ENCODE measurements at regions not wholly inside any gene's neighbourhood (a gene's known extent, or its start where the extent isn't known, plus 50 kb on each side); places are given as distances from the start of the nearest gene placed in this dataset.

DNA sequence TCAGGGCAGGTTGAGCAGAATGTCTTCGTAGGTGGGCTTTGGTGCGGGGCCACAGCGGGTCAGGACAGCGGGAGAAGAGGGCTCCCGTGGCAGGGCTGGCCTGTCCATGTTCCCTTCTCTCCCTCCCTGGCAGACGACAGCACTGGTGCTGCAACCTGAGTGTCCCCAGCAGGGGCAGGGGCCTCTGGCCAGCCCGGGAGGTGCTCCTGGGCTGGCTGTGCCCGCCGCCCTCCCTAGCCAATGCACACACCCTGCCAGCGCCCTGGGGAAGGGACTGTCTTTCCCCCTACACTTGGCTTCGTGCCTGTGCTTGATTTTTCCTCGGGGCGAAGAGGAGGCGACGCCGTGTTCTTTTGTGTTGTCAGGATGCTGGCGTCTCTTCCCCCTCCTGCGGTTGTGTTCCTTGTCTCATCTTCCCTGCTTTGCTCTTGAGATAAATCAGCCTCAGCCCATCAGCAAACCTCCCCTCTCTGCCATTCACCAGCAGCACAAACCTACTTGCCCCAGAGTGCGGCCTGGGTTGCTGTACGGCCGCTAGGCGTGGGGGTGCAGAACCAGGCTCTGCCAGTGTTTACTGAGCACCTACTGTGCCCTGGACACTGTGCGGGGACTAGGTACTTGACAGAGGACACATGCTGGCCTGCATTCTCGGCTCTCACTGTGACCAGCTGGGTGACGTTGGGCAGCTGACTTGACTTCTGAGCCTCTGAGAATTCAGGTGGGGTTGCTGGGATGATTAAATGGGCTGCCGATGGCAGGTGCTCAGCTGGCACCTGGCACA, 237.3 kb upstream of the CIBAR2 start:
- H3K9me3 Mint-ChIP-seq: peaks cover 0 to 23% (median 6%) of the 10 kb centered on the region in 7 donors
- no peak overlapping the region for H3K27ac Mint-ChIP-seq
- H3K36me3 Mint-ChIP-seq: peaks cover 6 to 27% of the 10 kb centered on the region in 2 donors
- ATAC-seq (ENCODE audit: low read depth in 2 of 2): no peak
- peak overlapping the region in 1 of 8 donors; percentile 37 for H3K4me3 Mint-ChIP-seq
- H3K27me3 Mint-ChIP-seq: peaks cover 9 to 47% (median 28%) of the 10 kb centered on the region in 3 donors
- peaks cover 0 to 15% (median 2%) of the 10 kb centered on the region in 3 donors for H3K4me1 Mint-ChIP-seq
- DNase-seq: no peak

DNA sequence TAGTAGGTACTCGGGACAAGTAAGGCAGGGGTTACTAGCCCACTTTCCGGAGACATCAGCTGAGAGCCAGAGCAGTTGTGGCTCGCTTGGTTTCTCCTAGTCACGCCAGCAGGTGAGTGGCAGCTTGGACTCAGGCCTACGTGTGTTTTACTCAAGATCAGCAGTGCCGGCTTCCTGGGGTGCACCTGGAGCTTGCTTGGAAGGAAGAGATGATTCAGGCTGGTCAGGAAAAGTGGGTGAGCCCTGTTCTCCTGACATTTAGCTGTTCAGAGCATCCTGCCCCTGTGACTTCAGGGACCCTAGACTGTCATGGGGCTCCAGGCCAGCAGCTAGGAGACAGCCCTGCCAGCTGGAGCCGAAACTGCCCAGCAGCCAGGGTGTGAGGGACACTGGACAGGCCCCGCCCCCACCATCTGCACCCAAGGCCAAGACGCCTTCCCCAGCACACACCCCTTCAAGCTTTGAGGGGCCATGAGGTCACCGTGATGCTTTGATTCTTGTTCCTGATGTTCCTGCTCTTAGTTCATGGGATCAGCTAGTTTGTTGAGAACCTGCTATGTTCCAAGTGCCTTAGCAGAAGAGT, 238.0 kb upstream of the CIBAR2 start:
- H3K27me3 Mint-ChIP-seq: peaks cover 9 to 47% (median 28%) of the 10 kb centered on the region in 3 donors
- ATAC-seq (ENCODE audit: low read depth in 2 of 2): no peak
- H3K27ac Mint-ChIP-seq: no peak overlapping the region

DNA sequence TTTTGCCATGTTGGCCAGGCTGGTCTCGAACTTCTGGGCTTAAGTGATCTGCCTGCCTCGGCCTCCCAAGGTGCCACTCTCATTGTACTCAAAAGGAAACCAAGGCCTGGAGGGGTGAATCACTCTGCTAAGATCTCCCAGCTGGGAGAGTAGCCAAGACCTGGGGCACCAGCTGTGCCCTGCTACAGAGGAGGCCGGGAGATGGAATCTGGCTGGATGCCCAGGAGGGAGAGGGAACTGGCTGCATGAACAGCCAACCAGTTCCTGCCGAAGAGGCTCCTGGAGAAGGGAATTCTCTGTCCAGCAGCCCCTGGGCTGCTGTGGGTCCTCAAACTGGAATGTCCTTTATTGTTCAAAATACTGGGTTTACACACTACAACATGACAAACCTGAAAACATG, 238.7 kb upstream of the CIBAR2 start:
- ATAC-seq (ENCODE audit: low read depth in 2 of 2) (no peak), DNase-seq (no peak)
- H3K27ac Mint-ChIP-seq: no peak overlapping the region
- peaks cover 0 to 18% (median 5%) of the 10 kb centered on the region in 7 donors for H3K9me3 Mint-ChIP-seq
- peaks cover 6 to 20% of the 10 kb centered on the region in 2 donors for H3K36me3 Mint-ChIP-seq
- peaks cover 0 to 10% (median 2%) of the 10 kb centered on the region in 3 donors for H3K4me1 Mint-ChIP-seq
- H3K4me3 Mint-ChIP-seq: no peak overlapping the region
- H3K27me3 Mint-ChIP-seq: peaks cover 4 to 40% (median 29%) of the 10 kb centered on the region in 3 donors

More for the DNA sequence above, 238.0 kb upstream of the CIBAR2 start:
- H3K9me3 Mint-ChIP-seq: peaks cover 0 to 23% (median 6%) of the 10 kb centered on the region in 7 donors
- peaks cover 6 to 27% of the 10 kb centered on the region in 2 donors for H3K36me3 Mint-ChIP-seq
- H3K4me1 Mint-ChIP-seq: peaks cover 0 to 15% (median 2%) of the 10 kb centered on the region in 3 donors
- no peak for DNase-seq
- peak overlapping the region in 1 of 8 donors; percentile 37 for H3K4me3 Mint-ChIP-seq

DNA sequence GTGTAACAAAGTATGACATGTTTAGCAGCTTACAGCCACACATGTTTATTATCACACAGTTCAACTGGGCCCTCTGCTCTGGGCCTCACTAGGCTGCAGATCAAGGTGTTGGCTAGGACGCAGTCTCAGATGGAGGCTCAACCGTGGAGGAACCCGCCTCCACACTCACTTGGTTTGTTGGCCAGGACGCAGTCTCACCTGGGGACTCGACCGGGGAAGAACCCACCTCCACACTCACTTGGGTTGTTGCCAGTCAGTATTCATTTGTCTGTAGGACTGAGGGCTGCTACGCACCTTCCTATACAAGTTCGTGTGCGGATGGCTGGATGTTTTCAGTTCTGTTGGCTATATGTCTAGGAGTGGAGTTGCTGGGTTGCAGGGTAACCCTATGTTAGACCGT, 240.7 kb upstream of the CIBAR2 start:
- Mint-ChIP-seq H3K4me3 (no peak overlapping the region), H3K9me3 (peaks cover 0 to 16% (median 5%) of the 10 kb centered on the region in 7 donors), H3K27ac (no peak overlapping the region), H3K27me3 (peaks cover 4 to 24% (median 24%) of the 10 kb centered on the region in 3 donors), H3K36me3 (peaks cover 6 to 9% of the 10 kb centered on the region in 2 donors), H3K4me1 (peaks cover 0 to 3% (median 0%) of the 10 kb centered on the region in 3 donors)
- no peak for DNase-seq
- ATAC-seq (ENCODE audit: low read depth in 2 of 2): no peak

DNA sequence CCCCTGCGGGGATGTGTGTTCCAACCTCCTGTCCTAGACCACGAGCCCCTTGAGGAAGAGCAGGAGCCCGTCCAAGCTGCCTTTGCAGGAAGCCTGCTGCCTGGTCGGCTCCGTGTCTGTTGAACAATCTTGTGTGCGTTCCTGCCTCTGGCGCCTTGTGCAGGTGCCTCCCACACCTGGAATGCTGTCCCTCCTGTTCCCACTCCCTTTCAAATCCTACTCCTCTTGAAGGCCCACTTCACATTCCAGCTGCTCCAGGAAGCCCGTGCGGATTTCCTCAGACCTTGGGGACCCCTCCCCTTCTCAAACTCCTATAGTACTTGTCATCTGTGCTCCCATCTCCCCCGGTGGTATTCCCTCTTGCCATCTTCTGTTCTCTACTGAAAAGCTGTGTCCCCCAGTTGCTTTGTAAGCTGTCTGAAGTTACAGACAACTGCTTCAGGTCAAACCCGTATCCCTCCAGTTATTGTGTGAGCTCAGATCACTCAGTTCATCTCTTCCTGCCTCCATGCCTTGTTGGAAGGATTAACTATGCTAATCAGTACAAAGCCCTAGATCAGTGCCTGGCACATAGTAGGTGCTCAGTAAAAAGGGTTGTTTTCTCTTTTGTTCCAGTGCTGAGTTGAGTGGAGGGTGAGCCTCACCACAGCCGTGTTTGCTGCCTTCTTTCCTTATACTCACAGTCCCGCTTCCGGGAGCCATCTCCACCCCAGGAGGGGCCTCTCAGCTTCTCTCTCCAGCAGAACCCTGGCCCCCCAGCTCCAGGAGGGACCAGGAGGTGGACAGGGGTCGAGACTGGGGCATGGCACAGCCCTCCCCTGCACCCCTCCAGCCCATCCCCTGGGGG, 241.8 kb upstream of the CIBAR2 start:
- DNase-seq (no peak), ATAC-seq (ENCODE audit: low read depth in 2 of 2) (no peak)
- Mint-ChIP-seq H3K36me3 (peaks cover 6 to 9% of the 10 kb centered on the region in 2 donors), H3K9me3 (peaks cover 0 to 16% (median 5%) of the 10 kb centered on the region in 7 donors), H3K4me1 (no peaks in the 10 kb centered on the region), H3K4me3 (no peak overlapping the region), H3K27ac (peak overlapping the region in 2 of 6 donors; percentile 8 to 57), H3K27me3 (peaks cover 4 to 20% (median 13%) of the 10 kb centered on the region in 3 donors)

DNA sequence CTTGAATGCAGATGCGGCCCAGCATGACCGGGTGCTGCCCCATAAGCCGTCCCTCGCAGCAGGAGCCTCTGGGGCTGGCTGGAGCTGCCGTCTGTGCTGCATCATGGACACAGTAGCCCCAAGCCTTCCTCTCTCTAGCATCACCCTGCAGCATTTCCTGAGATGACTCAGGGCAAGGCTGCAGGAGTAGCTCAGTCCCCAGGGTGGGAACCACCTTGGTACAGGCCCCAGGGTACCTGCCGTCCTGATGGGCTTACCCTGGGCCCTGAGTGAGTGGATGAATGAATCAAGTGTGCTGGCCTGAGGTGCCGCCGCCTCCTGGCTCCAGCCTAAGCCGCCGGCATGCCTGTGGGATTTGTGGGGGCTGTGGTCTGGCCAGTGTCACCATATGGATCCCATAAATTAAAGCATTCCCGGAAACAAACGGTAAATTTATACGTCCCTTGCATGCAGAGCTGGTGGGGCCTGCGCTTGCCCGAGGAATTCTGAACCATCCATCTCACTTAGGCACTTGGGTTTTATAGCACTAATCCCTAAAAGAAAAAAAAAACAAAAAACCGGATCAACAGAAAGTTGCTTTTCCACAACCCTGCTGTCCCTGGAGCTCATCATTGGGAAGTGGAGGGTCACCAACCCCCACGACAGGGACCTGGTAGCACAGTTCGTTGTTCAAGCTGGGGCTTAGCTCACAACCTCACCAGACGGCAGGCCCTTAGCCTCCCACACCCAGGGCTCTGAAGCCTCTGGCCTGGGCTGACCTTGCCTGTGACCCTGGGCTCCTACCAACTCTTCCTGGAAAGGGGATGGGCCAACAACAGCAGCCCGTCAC, 242.6 kb upstream of the CIBAR2 start:
- DNase-seq (no peak), ATAC-seq (ENCODE audit: low read depth in 2 of 2) (no peak)
- Mint-ChIP-seq H3K9me3 (peaks cover 0 to 16% (median 5%) of the 10 kb centered on the region in 7 donors), H3K4me3 (no peak overlapping the region), H3K4me1 (no peaks in the 10 kb centered on the region), H3K27ac (peak overlapping the region in 1 of 6 donors; percentile 82), H3K27me3 (peaks cover 4 to 20% (median 10%) of the 10 kb centered on the region in 3 donors), H3K36me3 (peaks cover 6 to 9% of the 10 kb centered on the region in 2 donors)

DNA sequence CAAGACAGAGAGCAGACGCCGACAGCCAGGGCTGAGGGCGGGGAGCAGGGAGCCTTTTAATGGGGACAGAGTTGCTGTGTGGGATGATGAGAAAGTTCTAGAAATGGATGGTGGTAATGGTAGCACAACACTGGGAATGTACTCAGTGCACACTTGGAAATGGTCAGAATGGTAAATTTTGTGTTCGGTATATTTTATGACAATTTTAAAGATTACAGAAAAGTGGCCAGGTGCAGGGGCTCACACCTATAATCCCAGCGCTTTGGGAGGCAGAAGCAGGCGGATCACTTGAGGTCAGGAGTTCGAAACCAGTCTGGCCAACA, 243.2 kb upstream of the CIBAR2 start:
- Mint-ChIP-seq H3K36me3 (peaks cover 6 to 9% of the 10 kb centered on the region in 2 donors), H3K27me3 (peaks cover 5 to 20% (median 11%) of the 10 kb centered on the region in 3 donors), H3K4me1 (no peaks in the 10 kb centered on the region), H3K27ac (peak overlapping the region in 1 of 6 donors; percentile 82), H3K9me3 (peaks cover 0 to 16% (median 5%) of the 10 kb centered on the region in 7 donors), H3K4me3 (no peak overlapping the region)
- ATAC-seq (ENCODE audit: low read depth in 2 of 2) (no peak), DNase-seq (no peak)

DNA sequence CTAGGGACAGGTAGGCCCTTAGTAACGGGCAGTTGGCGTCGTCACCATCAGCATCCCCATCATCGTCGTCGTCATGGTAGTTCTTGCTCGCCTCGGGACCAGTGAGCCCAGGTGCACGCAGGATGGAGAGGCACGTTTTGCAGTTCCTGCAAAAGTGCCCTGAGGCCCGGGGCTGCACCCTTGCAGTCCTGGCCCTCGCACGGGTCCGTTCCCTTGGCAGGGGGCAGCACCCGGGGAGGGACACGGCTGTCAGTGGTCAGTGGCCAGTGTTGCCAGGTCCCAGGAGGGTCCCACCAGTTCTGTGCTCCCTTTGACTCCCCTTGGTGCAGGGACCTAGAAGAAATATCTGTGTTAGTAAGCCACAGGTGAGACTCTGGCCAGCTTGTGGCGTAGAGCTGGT, 243.9 kb upstream of the CIBAR2 start:
- ATAC-seq (ENCODE audit: low read depth in 2 of 2) (no peak), DNase-seq (no peak)
- Mint-ChIP-seq H3K27ac (no peak overlapping the region), H3K27me3 (peaks cover 11 to 25% (median 18%) of the 10 kb centered on the region in 3 donors), H3K4me3 (no peak overlapping the region), H3K36me3 (peaks cover 6 to 9% of the 10 kb centered on the region in 2 donors), H3K9me3 (peaks cover 0 to 16% (median 5%) of the 10 kb centered on the region in 7 donors), H3K4me1 (peaks cover 0 to 5% (median 0%) of the 10 kb centered on the region in 3 donors)

DNA sequence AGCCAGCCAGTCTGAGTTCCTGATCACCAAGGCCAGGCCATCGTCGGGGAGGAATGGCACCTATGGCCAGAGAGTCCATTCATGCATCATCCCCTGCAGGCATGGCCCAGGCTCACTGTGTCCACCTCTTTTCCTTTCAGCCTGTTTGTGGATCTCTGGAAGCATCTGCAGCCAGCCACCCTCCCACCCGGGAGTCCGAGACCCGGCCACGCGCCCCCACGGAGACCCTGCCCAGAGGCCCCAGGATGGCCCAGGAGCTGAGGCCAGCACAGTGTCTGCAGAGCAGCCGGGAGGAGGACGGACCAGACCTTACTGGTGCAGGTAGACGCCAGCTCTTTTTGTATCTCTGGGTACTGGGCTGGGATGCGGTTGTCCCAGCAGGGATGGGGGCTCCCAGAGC, 245.1 kb upstream of the CIBAR2 start:
- DNase-seq: no peak
- ATAC-seq (ENCODE audit: low read depth in 2 of 2): no peak
- no peak overlapping the region for H3K4me3 Mint-ChIP-seq
- peaks cover 12 to 23% (median 23%) of the 10 kb centered on the region in 3 donors for H3K27me3 Mint-ChIP-seq
- H3K27ac Mint-ChIP-seq: no peak overlapping the region
- peaks cover 6 to 9% of the 10 kb centered on the region in 2 donors for H3K36me3 Mint-ChIP-seq
- H3K9me3 Mint-ChIP-seq: peaks cover 0 to 16% (median 5%) of the 10 kb centered on the region in 7 donors
- peaks cover 0 to 5% (median 0%) of the 10 kb centered on the region in 3 donors for H3K4me1 Mint-ChIP-seq

DNA sequence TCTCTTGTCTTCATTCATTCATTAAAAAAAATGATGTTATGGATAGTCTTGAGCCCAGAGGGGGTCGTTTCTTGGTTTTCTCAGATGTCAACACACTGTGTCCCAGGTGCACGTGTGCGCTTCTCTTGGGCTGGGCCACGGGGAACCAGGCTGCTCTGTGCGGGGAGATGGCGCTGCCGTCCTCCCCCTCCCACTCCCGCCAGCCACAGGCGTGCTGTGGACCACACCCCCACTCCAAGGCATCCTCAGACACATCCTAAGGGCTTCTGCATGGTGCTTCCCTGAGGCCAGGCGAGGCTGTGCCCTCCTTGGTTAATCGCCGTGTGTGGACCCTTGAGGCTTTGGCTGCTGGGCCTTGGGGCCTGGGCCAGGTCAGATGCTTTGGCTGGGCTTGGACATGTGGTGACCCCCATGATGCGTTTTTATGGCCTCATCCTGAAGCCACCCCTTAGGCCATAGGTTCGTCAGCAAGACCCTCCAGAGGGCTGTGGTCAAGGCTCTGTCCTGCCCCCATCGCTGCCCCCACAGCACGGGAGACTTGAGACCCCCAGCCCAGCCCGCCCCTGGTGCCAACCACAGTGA, 245.7 kb upstream of the CIBAR2 start:
- peaks cover 0 to 13% (median 3%) of the 10 kb centered on the region in 7 donors for H3K9me3 Mint-ChIP-seq
- ATAC-seq (ENCODE audit: low read depth in 2 of 2): no peak
- H3K27ac Mint-ChIP-seq: no peak overlapping the region
- H3K4me3 Mint-ChIP-seq: no peak overlapping the region
- peaks cover 0 to 5% (median 0%) of the 10 kb centered on the region in 3 donors for H3K4me1 Mint-ChIP-seq
- peaks cover 11 to 23% (median 23%) of the 10 kb centered on the region in 3 donors for H3K27me3 Mint-ChIP-seq
- H3K36me3 Mint-ChIP-seq: peaks cover 4 to 9% of the 10 kb centered on the region in 2 donors
- no peak for DNase-seq

DNA sequence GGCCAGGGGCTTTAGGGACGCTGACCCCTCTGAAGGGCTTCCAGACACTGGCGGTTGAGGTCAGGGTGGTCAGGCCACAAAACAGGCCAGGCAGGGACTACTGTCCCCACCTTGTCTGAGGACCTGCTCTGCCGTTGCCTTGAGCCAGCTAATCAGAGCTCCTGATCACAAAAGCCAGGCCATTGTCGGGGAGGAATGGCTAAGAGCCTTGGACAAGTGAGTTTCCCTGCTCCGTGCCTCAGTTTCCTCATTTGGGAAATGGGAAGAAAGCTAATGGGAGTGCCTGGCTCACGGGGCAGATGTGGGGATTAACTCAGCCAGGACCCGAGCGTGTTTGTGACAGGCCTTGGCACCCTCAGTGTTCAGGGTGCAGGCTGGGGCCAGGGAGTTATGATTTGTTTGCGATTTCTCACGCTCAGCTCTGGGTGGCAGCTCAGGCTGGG, 246.5 kb upstream of the CIBAR2 start:
- Mint-ChIP-seq H3K27me3 (peaks cover 8 to 23% (median 22%) of the 10 kb centered on the region in 3 donors), H3K9me3 (peaks cover 0 to 6% (median 1%) of the 10 kb centered on the region in 7 donors), H3K4me3 (no peak overlapping the region), H3K36me3 (peaks cover 0 to 10% of the 10 kb centered on the region in 2 donors), H3K27ac (peak overlapping the region in 1 of 6 donors; percentile 80), H3K4me1 (peaks cover 0 to 7% (median 0%) of the 10 kb centered on the region in 3 donors)
- no peak for ATAC-seq (ENCODE audit: low read depth in 2 of 2)
- no peak for DNase-seq

Measured in naive B cell (primary cell).